HepG2 (cell line): ENCODE measurements at regions not wholly inside any gene's neighbourhood (a gene's known extent, or its start where the extent isn't known, plus 50 kb on each side); places are given as distances from the start of the nearest gene placed in this dataset.

Experiments
- ATAC-seq: fragments of 200-7000 bp; cut with Tn5 transposase; 3 replicates; pipeline ENCODE4 v1.9.1; 2020; ENCODE audit warnings: mild to moderate bottlenecking, moderate library complexity
- BruUV-seq: library from RNA; stranded (reverse); fragments of 400-500 nt; replicated peaks from 2 replicates; lab custom pipeline; 2021; lab: Mats Ljungman, UMichigan
- CTCF ChIA-PET: fragments of 300-600 bp; formaldehyde crosslinking; extraction: SDS; loops from one replicate; lab custom pipeline; 2021; ENCODE audit warnings: low total read pairs, inconsistent platforms, low intra/inter-chr PET ratio; lab: Yijun Ruan, JAX
- POLR2A ChIA-PET: fragments of 350-600 bp; sonication (Branson Sonifier 250); formaldehyde crosslinking; loops from one replicate; lab custom pipeline; 2020; ENCODE audit warnings: antibody characterized with exemption, inconsistent platforms; lab: Yijun Ruan, JAX
- DNase-seq: peaks from one replicate; pipeline ENCODE4 v3.0.0-alpha.2; 2015; ENCODE audit warnings: low spot score
- FAIRE-seq: peaks from 3 replicates; lab custom pipeline; 2011; peaks lifted over from hg19 to GRCh38; lab: Jason Lieb, UNC
- H2AFZ ChIP-seq: one replicate; pipeline ENCODE4 v1.6.1; 2011; ENCODE audit warnings: low read length, inconsistent platforms
- H3K27ac ChIP-seq: fragments of 300-600 bp; 3 replicates; pipeline ENCODE4 v1.8.0; 2011; ENCODE audit warnings: mixed run types, mild to moderate bottlenecking, mixed read lengths, low read length, inconsistent platforms; ENCODE audit not compliant: insufficient read depth; ENCODE audit errors: extremely low read length
- H3K27me3 ChIP-seq, 2 experiments: fragments of 200-600 bp in 1 of 2; 2 replicates in 1 of 2; 3 replicates in 1 of 2; pipeline versions ENCODE4 v1.6.0 to v1.8.0; 2011; ENCODE audit warnings: low read length in 2 of 2, mild to moderate bottlenecking in 2 of 2, moderate library complexity in 2 of 2, inconsistent platforms in 1 of 2; ENCODE audit not compliant: insufficient read depth in 2 of 2, control insufficient read depth in 1 of 2
- H3K36me3 ChIP-seq, 2 experiments: fragments of 200-600 bp in 1 of 2; replicated peaks in 1 of 2; 2 replicates in 1 of 2; 3 replicates in 1 of 2; pipeline versions ENCODE4 v1.5.1 to v1.8.0; 2011; ENCODE audit warnings: low read length in 2 of 2, inconsistent platforms in 1 of 2; ENCODE audit not compliant: insufficient read depth in 2 of 2, control insufficient read depth in 1 of 2
- H3K4me1 ChIP-seq: 2 replicates; pipeline ENCODE4 v1.5.1; 2012; ENCODE audit warnings: low read length, inconsistent platforms; ENCODE audit not compliant: insufficient read depth
- H3K4me2 ChIP-seq: 2 replicates; pipeline ENCODE4 v1.6.0; 2011; ENCODE audit warnings: low read depth, low read length, inconsistent platforms
- H3K4me3 ChIP-seq, 3 experiments: fragments of 200-600 bp in 1 of 3; sonication (generic), shearing (Covaris generic) in 1 of 3; replicated peaks in 1 of 3; 2 replicates each; pipeline ENCODE4 v1.5.1; 2011 to 2016; ENCODE audit warnings: low read length in 3 of 3, inconsistent platforms in 2 of 3, low read depth in 2 of 3, mild to moderate bottlenecking in 2 of 3, control low read depth in 1 of 3, mixed read lengths in 1 of 3; ENCODE audit not compliant: insufficient read depth in 1 of 3
- H3K79me2 ChIP-seq: one replicate; pipeline ENCODE4 v1.6.1; 2011; ENCODE audit warnings: low read length, inconsistent platforms; ENCODE audit not compliant: insufficient read depth
- H3K9ac ChIP-seq: 2 replicates; pipeline ENCODE4 v1.6.0; 2011; ENCODE audit warnings: mild to moderate bottlenecking, low read depth, low read length, inconsistent platforms; ENCODE audit not compliant: insufficient read depth
- H3K9me3 ChIP-seq: 2 replicates; pipeline ENCODE4 v1.5.1; 2012; ENCODE audit warnings: mild to moderate bottlenecking, low read length
- H4K20me1 ChIP-seq: 2 replicates; pipeline ENCODE4 v1.6.0; 2011; ENCODE audit warnings: inconsistent platforms, mild to moderate bottlenecking, low read length, moderate library complexity; ENCODE audit not compliant: insufficient read depth
- ATF1 ChIP-seq: IDR thresholded peaks from 2 replicates; pipeline ENCODE4 v1.6.1; 2016; ENCODE audit warnings: mild to moderate bottlenecking, control low read depth
- TEAD3 ChIP-seq: optimal IDR thresholded peaks from 2 replicates; pipeline ENCODE3; 2016; ENCODE audit warnings: borderline replicate concordance
- ZBTB20 ChIP-seq: sonication (generic); formaldehyde crosslinking; IDR thresholded peaks from 2 replicates; pipeline ENCODE4 v1.8.1; 2023; ENCODE audit warnings: missing genetic modification reagents, low read depth, mild to moderate bottlenecking, borderline replicate concordance
- ZFY ChIP-seq: sonication (generic); formaldehyde crosslinking; IDR thresholded peaks from 2 replicates; pipeline ENCODE4 v1.4.0; 2020; ENCODE audit warnings: missing genetic modification reagents
- ZNF12 ChIP-seq: sonication (generic); formaldehyde crosslinking; IDR thresholded peaks from 2 replicates; pipeline ENCODE4 v1.5.0; 2020; ENCODE audit warnings: missing genetic modification reagents
- ZNF121 ChIP-seq: sonication (generic); formaldehyde crosslinking; IDR thresholded peaks from 2 replicates; pipeline ENCODE4 v1.5.0; 2020; ENCODE audit warnings: mild to moderate bottlenecking, missing genetic modification reagents
- ZNF343 ChIP-seq: sonication (generic); formaldehyde crosslinking; IDR thresholded peaks from 2 replicates; pipeline ENCODE4 v1.4.0; 2020; ENCODE audit warnings: mild to moderate bottlenecking, missing genetic modification reagents
- ZNF383 ChIP-seq: sonication (generic); formaldehyde crosslinking; IDR thresholded peaks from 2 replicates; pipeline ENCODE4 v1.4.0; 2020; ENCODE audit warnings: missing genetic modification reagents, mild to moderate bottlenecking, borderline replicate concordance
- ZNF431 ChIP-seq: sonication (generic); formaldehyde crosslinking; IDR thresholded peaks from 2 replicates; pipeline ENCODE4 v1.9.0; 2022; ENCODE audit warnings: missing genetic modification reagents, low read depth, mild to moderate bottlenecking, borderline replicate concordance
- ZNF460 ChIP-seq: sonication (generic); formaldehyde crosslinking; IDR thresholded peaks from 2 replicates; pipeline ENCODE4 v1.5.1; 2020; ENCODE audit warnings: missing genetic modification reagents, mild to moderate bottlenecking, borderline replicate concordance
- WGBS: methylation state at CpG from one replicate; pipeline ENCODE4 v1.1.6; 2017; ENCODE audit warnings: low lambda C conversion rate; 5-methylcytosine and 5-hydroxymethylcytosine counted together
- in situ Hi-C: cut with HindIII; loops from 2 replicates; pipeline ENCODE4 v1.10.0; 2017; ENCODE audit warnings: low pct_unique_long_range_greater_than_20kb; ENCODE audit not compliant: extremely low pct_ligation_motif_present
- intact Hi-C: fragments of 100-400 bp; cut with micrococcal nuclease; formaldehyde crosslinking; loops from one replicate; pipeline ENCODE4 v1.10.0; 2022; ENCODE audit not compliant: unreplicated experiment
- TF ChIP-seq, protein P1 (sequence below): sonication (generic); formaldehyde crosslinking; conservative IDR thresholded peaks from 2 replicates; pipeline ENCODE4 v1.8.1; 2023; ENCODE audit warnings: missing genetic modification reagents
- TF ChIP-seq, protein P2 (sequence below): IDR thresholded peaks from 2 replicates; pipeline ENCODE4 v1.6.1; 2016
- TF ChIP-seq, protein P3 (sequence below): IDR thresholded peaks from 2 replicates; pipeline ENCODE4 v1.6.1; 2016; ENCODE audit warnings: missing compliant biosample characterization, missing genetic modification reagents, borderline replicate concordance
- TF ChIP-seq, protein P4 (sequence below): sonication (generic); formaldehyde crosslinking; IDR thresholded peaks from 2 replicates; pipeline ENCODE4 v1.5.0; 2020; ENCODE audit warnings: mild to moderate bottlenecking, missing genetic modification reagents

DNA sequence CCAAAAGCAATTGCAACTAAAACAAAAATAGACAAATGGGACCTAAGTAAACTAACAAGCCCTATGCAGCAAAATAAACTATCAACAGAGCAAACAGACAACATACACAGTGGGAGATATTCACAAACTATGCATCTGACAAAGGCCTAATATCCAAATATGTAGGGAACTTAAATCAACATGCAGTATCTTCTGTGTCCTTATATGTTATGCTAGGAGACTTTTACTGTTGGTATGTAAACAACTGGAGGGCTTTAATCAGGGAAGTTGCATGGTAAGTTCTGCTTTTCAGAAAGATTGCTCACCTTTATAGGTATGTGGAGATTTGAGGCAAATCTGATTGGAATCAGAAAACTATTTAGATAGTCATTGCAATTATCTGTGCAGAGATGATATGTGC lies 461.2 kb upstream of the RIOK2 start:
- Histone ChIP-seq H3K9me3 (peaks cover 40% of the 10 kb centered on the region), H3K36me3 (no peaks in the 10 kb centered on the region), H3K4me1 (no peaks in the 10 kb centered on the region), H3K27me3 (no peaks in the 10 kb centered on the region), H3K79me2 (no peaks in the 10 kb centered on the region), H3K9ac (no peak overlapping the region), H3K4me3 (no peak overlapping the region), H3K4me2 (no peak overlapping the region), H3K27ac (no peak overlapping the region), H4K20me1 (no peaks in the 10 kb centered on the region), H2AFZ (no peak overlapping the region)
- no TSS peak for BruUV-seq
- ATAC-seq: no peak
- FAIRE-seq: no peak
- POLR2A ChIA-PET: no interaction called here
- CTCF ChIA-PET: no interaction called here
- TF ChIP-seq ZNF12 (CRISPR knock-in tag): no peak
- TF ChIP-seq, protein P1, sequence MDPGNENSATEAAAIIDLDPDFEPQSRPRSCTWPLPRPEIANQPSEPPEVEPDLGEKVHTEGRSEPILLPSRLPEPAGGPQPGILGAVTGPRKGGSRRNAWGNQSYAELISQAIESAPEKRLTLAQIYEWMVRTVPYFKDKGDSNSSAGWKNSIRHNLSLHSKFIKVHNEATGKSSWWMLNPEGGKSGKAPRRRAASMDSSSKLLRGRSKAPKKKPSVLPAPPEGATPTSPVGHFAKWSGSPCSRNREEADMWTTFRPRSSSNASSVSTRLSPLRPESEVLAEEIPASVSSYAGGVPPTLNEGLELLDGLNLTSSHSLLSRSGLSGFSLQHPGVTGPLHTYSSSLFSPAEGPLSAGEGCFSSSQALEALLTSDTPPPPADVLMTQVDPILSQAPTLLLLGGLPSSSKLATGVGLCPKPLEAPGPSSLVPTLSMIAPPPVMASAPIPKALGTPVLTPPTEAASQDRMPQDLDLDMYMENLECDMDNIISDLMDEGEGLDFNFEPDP (CRISPR knock-in tag): no peak
- intact Hi-C loops: no loop called here
- in situ Hi-C loops: no loop called here
- no peak for DNase-seq

DNA sequence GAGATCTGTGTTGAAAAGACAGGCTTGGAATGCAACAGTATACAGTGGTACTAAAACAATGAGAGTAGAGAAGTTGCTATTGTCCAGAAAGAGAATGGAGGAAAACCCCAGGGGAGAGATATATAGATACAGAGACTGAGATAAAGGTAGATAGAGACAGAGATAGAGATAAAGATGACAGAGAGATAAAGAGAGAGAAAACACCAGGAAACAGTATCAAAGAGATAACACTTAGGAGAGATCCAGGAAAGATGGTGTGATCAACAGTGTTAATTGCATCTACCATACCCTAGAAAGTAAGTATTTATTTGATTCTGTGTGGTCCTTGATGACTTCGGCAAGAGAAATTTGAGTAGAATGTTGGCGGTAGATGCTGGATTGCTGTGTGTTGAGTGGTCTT lies 461.8 kb upstream of the RIOK2 start:
- Histone ChIP-seq H3K9ac (no peak overlapping the region), H3K27me3 (no peaks in the 10 kb centered on the region), H3K4me2 (no peak overlapping the region), H3K36me3 (no peaks in the 10 kb centered on the region), H2AFZ (no peak overlapping the region), H3K9me3 (peaks cover 45% of the 10 kb centered on the region), H4K20me1 (no peaks in the 10 kb centered on the region), H3K4me1 (no peaks in the 10 kb centered on the region), H3K79me2 (no peaks in the 10 kb centered on the region), H3K4me3 (no peak overlapping the region), H3K27ac (no peak overlapping the region)
- FAIRE-seq: no peak
- no peak for ATAC-seq
- CTCF ChIA-PET: no interaction called here
- in situ Hi-C loops: no loop called here
- intact Hi-C loops: no loop called here
- POLR2A ChIA-PET: no interaction called here
- WGBS: 35% methylated on average over 2 of the region's 2 CpGs
- BruUV-seq: no TSS peak
- DNase-seq: no peak
- TF ChIP-seq ZNF383 (no peak), ZNF343 (no peak), ZFY (no peak), ZNF121 (CRISPR knock-in tag) (no peak), TEAD3 (no peak), ATF1 (CRISPR knock-in tag) (no peak), ZNF460 (no peak), ZNF431 (CRISPR knock-in tag) (no peak), ZBTB20 (no peak)
- TF ChIP-seq, protein P2, sequence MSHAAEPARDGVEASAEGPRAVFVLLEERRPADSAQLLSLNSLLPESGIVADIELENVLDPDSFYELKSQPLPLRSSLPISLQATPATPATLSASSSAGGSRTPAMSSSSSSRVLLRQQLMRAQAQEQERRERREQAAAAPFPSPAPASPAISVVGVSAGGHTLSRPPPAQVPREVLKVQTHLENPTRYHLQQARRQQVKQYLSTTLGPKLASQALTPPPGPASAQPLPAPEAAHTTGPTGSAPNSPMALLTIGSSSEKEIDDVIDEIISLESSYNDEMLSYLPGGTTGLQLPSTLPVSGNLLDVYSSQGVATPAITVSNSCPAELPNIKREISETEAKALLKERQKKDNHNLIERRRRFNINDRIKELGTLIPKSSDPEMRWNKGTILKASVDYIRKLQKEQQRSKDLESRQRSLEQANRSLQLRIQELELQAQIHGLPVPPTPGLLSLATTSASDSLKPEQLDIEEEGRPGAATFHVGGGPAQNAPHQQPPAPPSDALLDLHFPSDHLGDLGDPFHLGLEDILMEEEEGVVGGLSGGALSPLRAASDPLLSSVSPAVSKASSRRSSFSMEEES (CRISPR knock-in tag): no peak
- TF ChIP-seq, protein P3, sequence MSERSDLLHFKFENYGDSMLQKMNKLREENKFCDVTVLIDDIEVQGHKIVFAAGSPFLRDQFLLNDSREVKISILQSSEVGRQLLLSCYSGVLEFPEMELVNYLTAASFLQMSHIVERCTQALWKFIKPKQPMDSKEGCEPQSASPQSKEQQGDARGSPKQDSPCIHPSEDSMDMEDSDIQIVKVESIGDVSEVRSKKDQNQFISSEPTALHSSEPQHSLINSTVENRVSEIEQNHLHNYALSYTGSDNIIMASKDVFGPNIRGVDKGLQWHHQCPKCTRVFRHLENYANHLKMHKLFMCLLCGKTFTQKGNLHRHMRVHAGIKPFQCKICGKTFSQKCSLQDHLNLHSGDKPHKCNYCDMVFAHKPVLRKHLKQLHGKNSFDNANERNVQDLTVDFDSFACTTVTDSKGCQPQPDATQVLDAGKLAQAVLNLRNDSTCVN: no peak
- TF ChIP-seq, protein P4, sequence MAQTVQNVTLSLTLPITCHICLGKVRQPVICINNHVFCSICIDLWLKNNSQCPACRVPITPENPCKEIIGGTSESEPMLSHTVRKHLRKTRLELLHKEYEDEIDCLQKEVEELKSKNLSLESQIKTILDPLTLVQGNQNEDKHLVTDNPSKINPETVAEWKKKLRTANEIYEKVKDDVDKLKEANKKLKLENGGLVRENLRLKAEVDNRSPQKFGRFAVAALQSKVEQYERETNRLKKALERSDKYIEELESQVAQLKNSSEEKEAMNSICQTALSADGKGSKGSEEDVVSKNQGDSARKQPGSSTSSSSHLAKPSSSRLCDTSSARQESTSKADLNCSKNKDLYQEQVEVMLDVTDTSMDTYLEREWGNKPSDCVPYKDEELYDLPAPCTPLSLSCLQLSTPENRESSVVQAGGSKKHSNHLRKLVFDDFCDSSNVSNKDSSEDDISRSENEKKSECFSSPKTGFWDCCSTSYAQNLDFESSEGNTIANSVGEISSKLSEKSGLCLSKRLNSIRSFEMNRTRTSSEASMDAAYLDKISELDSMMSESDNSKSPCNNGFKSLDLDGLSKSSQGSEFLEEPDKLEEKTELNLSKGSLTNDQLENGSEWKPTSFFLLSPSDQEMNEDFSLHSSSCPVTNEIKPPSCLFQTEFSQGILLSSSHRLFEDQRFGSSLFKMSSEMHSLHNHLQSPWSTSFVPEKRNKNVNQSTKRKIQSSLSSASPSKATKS (CRISPR knock-in tag): no peak
